DOHH2 (cell line): ENCODE measurements at regions not wholly inside any gene's neighbourhood (a gene's known extent, or its start where the extent isn't known, plus 50 kb on each side); places are given as distances from the start of the nearest gene placed in this dataset.

ENCODE experiments used
- CTCF ChIP-seq: fragments of 200-600 bp; sonication (generic); IDR thresholded peaks from one replicate; pipeline ENCODE4 v1.5.1; 2014; ENCODE audit warnings: antibody characterized with exemption, mild to moderate bottlenecking, low read depth, low read length; ENCODE audit not compliant: poor library complexity, severe bottlenecking
- EZH2phosphoT487 ChIP-seq: fragments of 200-600 bp; sonication (generic); IDR thresholded peaks from 2 replicates; pipeline ENCODE4 v1.6.1; 2017; ENCODE audit warnings: borderline replicate concordance, mild to moderate bottlenecking, antibody characterized with exemption, low read length, moderate library complexity, mixed read lengths

DNA sequence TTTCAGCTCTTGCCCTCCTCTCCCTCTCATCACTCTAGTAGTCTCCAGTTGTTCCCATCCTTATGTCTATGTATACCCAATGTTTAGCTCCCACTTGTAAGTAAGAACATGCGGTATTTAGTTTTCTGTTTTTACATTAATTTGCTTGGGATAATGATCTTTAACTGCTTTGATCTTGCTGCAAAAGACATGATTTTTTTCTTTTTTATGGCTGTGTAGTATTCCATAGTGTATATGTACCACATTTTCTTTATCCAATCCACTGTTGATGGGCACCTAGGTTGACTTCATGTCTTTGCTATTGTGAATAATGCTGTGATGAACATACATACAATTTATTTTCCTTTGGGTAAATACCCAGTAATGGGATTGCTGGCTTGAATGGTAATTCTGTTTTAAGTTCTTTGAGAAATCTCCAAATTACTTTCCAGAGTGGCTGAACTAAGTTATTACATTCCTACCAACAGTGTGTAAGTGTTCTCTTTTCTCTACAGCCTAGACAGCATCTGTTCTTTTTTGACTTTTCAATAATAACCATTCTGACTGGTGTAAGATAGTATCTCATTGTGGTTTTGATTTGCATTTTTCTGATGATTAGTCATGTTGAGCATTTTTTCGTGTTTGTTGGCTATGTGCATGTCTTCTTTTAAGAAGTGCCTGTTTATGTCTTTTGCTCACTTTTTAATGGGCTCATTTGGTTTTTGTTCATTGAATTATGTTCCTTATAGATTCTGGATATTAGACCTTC, 179.6 kb upstream of the SLC39A10 start:
- TF ChIP-seq CTCF (no peak), EZH2phosphoT487 (no peak)
